Stimulated activated CD8-positive, alpha-beta memory T cell treated with anti-CD3 and anti-CD28 coated beads, Interleukin-4, amount 100 ng/mL, for 48 hours (primary cell): ENCODE measurements at regions not wholly inside any gene's neighbourhood (a gene's known extent, or its start where the extent isn't known, plus 50 kb on each side); places are given as distances from the start of the nearest gene placed in this dataset.
"Not testable (repeated sequence)": the region's sequence is repeated elsewhere in the genome, so short reads cannot be mapped to it uniquely, and the experiment has no call there.

Experiments
- DNase-seq: peaks from one replicate; pipeline ENCODE4 v3.0.0-alpha.2; 2020

GRCh38 chr2:207416900-207417299, 112.9 kb upstream of the CREB1 start:
- no peak for DNase-seq

GRCh38 chr2:207417301-207417718, 112.5 kb upstream of the CREB1 start:
- DNase-seq, result no peak

- DNase-seq, result no peak
These were observed 111.3 kb upstream of the CREB1 start for GRCh38 chr2:207418419-207418818.

- DNase-seq, result no peak
These were observed 110.4 kb upstream of the CREB1 start for GRCh38 chr2:207419331-207419730.

GRCh38 chr2:207421671-207422070, 108.1 kb upstream of the CREB1 start:
- no peak for DNase-seq

- DNase-seq, result no peak
These were observed 107.4 kb upstream of the CREB1 start for GRCh38 chr2:207422380-207422779.

GRCh38 chr2:207423886-207424285, 105.9 kb upstream of the CREB1 start:
- peak; percentile 67 for DNase-seq

- DNase-seq, result no peak
These were observed 101.8 kb upstream of the CREB1 start for GRCh38 chr2:207427986-207428385.

- DNase-seq, result no peak
These were observed 101.2 kb upstream of the CREB1 start for GRCh38 chr2:207428573-207428972.

GRCh38 chr2:207432453-207432852, 97.3 kb upstream of the CREB1 start:
- no peak for DNase-seq

- no peak for DNase-seq
These were observed 95.5 kb upstream of the CREB1 start for GRCh38 chr2:207434306-207434705.

- no peak for DNase-seq
These were observed 94.8 kb upstream of the CREB1 start for GRCh38 chr2:207434899-207435465.

GRCh38 chr2:207437136-207437523, 92.6 kb upstream of the CREB1 start:
- no peak for DNase-seq

- DNase-seq, result no peak
These were observed 92.1 kb upstream of the CREB1 start for GRCh38 chr2:207437524-207438143.

GRCh38 chr2:207438414-207439126, 91.2 kb upstream of the CREB1 start:
- DNase-seq, result no peak

- not testable (repeated sequence) for DNase-seq
These were observed 89.9 kb upstream of the CREB1 start for GRCh38 chr2:207439881-207440280.

- no peak for DNase-seq
These were observed 85.0 kb upstream of the CREB1 start for GRCh38 chr2:207444756-207445155.

- DNase-seq, result no peak
These were observed 83.1 kb upstream of the CREB1 start for GRCh38 chr2:207446653-207447052.

GRCh38 chr2:207448006-207448405, 81.8 kb upstream of the CREB1 start:
- DNase-seq, result no peak

GRCh38 chr2:207449642-207450165, 80.1 kb upstream of the CREB1 start:
- no peak for DNase-seq

- DNase-seq, result no peak
These were observed 79.6 kb upstream of the CREB1 start for GRCh38 chr2:207450186-207450585.

GRCh38 chr2:207458582-207458981, 71.2 kb upstream of the CREB1 start:
- DNase-seq, result no peak

- no peak for DNase-seq
These were observed 69.6 kb upstream of the CREB1 start for GRCh38 chr2:207459990-207460757.
